ENCODE measurements at regions not wholly inside any gene's neighbourhood (a gene's known extent, or its start where the extent isn't known, plus 50 kb on each side); places are given as distances from the start of the nearest gene placed in this dataset.

DNA sequence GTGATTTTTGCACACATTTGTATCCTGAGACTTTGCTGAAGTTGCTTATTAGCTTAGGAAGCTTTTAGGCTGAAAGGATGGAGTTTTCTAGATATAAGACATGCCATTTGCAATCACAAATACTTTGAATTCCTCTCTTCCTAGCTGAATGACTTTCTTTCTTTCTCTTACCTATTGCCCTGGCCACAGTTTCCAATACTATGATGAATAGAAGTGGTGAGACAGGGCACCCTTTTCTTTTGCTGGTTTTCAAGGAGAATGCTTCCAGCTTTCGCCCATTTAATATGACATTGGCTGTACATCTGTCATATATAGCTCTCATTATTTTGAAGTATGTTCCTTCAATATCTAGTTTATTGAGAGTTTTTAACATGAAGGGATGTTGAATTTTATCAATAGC, 409.6 kb upstream of the EPHA7 start:
- TF ChIP-seq ZC3H10 (CRISPR knock-in tag; IDR thresholded peaks at IDR 0.05) (no peak), SNAI2 (CRISPR knock-in tag; IDR thresholded peaks at IDR 0.05) (no peak), BACH2 (CRISPR knock-in tag; IDR thresholded peaks at IDR 0.05; ENCODE audit: borderline replicate concordance) (no peak), PPARA (CRISPR knock-in tag; IDR thresholded peaks at IDR 0.05; ENCODE audit: borderline replicate concordance) (no peak), TCF4 (CRISPR knock-in tag; IDR thresholded peaks at IDR 0.05; ENCODE audit: borderline replicate concordance) (no peak), ZNF8 (CRISPR knock-in tag; IDR thresholded peaks at IDR 0.05) (no peak), ZFP3 (CRISPR knock-in tag; IDR thresholded peaks at IDR 0.05) (no peak), ISL1 (CRISPR knock-in tag; IDR thresholded peaks at IDR 0.05) (no peak), TOX (CRISPR knock-in tag; IDR thresholded peaks at IDR 0.05; ENCODE audit: borderline replicate concordance) (no peak), ARNTL (CRISPR knock-in tag; IDR thresholded peaks at IDR 0.05; ENCODE audit: borderline replicate concordance, low read depth) (no peak), ESRRG (CRISPR knock-in tag; IDR thresholded peaks at IDR 0.05) (no peak), CSDC2 (CRISPR knock-in tag; IDR thresholded peaks at IDR 0.05) (no peak), GLIS3 (CRISPR knock-in tag; IDR thresholded peaks at IDR 0.05) (no peak), ZNF70 (CRISPR knock-in tag; IDR thresholded peaks at IDR 0.05) (no peak), RARB (CRISPR knock-in tag; IDR thresholded peaks at IDR 0.05) (no peak)
- TF ChIP-seq, protein P1, sequence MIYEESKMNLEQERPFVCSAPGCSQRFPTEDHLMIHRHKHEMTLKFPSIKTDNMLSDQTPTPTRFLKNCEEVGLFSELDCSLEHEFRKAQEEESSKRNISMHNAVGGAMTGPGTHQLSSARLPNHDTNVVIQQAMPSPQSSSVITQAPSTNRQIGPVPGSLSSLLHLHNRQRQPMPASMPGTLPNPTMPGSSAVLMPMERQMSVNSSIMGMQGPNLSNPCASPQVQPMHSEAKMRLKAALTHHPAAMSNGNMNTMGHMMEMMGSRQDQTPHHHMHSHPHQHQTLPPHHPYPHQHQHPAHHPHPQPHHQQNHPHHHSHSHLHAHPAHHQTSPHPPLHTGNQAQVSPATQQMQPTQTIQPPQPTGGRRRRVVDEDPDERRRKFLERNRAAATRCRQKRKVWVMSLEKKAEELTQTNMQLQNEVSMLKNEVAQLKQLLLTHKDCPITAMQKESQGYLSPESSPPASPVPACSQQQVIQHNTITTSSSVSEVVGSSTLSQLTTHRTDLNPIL (CRISPR knock-in tag; IDR thresholded peaks at IDR 0.05; ENCODE audit: low read depth): no peak
- TF ChIP-seq, protein P2, sequence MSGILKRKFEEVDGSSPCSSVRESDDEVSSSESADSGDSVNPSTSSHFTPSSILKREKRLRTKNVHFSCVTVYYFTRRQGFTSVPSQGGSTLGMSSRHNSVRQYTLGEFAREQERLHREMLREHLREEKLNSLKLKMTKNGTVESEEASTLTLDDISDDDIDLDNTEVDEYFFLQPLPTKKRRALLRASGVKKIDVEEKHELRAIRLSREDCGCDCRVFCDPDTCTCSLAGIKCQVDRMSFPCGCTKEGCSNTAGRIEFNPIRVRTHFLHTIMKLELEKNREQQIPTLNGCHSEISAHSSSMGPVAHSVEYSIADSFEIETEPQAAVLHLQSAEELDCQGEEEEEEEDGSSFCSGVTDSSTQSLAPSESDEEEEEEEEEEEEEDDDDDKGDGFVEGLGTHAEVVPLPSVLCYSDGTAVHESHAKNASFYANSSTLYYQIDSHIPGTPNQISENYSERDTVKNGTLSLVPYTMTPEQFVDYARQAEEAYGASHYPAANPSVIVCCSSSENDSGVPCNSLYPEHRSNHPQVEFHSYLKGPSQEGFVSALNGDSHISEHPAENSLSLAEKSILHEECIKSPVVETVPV (CRISPR knock-in tag; IDR thresholded peaks at IDR 0.05): no peak
- TF ChIP-seq, protein P3, sequence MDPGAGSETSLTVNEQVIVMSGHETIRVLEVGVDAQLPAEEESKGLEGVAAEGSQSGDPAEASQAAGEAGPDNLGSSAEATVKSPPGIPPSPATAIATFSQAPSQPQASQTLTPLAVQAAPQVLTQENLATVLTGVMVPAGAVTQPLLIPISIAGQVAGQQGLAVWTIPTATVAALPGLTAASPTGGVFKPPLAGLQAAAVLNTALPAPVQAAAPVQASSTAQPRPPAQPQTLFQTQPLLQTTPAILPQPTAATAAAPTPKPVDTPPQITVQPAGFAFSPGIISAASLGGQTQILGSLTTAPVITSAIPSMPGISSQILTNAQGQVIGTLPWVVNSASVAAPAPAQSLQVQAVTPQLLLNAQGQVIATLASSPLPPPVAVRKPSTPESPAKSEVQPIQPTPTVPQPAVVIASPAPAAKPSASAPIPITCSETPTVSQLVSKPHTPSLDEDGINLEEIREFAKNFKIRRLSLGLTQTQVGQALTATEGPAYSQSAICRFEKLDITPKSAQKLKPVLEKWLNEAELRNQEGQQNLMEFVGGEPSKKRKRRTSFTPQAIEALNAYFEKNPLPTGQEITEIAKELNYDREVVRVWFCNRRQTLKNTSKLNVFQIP (CRISPR knock-in tag; IDR thresholded peaks at IDR 0.05; ENCODE audit: borderline replicate concordance, low read depth): no peak
- no peak for ATAC-seq

DNA sequence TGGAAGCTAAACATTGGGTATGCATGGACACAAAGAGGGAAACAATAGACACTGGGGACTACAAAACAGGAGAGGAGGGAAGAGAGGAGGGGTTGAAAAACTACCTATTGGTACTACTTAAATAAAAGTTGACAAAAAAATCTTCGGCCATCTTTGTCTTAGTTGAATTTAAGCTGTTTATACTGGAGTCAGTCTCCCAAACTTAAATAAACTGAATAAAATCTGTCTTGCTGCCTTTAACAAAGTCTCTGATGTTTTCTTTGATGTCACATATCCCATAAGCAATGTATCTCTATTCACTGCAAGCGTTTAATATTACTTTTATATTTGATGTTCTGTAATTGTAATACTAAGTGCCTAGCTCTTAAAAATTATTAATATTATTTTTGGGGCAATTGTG, 409.2 kb upstream of the EPHA7 start:
- no peak for ATAC-seq
- TF ChIP-seq TCF4 (CRISPR knock-in tag; IDR thresholded peaks at IDR 0.05; ENCODE audit: borderline replicate concordance) (no peak), ARNTL (CRISPR knock-in tag; IDR thresholded peaks at IDR 0.05; ENCODE audit: borderline replicate concordance, low read depth) (no peak), ISL1 (CRISPR knock-in tag; IDR thresholded peaks at IDR 0.05) (no peak), OSR1 (CRISPR knock-in tag; IDR thresholded peaks at IDR 0.05) (no peak), BACH2 (CRISPR knock-in tag; IDR thresholded peaks at IDR 0.05; ENCODE audit: borderline replicate concordance) (no peak), TOX (CRISPR knock-in tag; IDR thresholded peaks at IDR 0.05; ENCODE audit: borderline replicate concordance) (no peak), ZFP30 (CRISPR knock-in tag; IDR thresholded peaks at IDR 0.05) (no peak), ZFP3 (CRISPR knock-in tag; IDR thresholded peaks at IDR 0.05) (no peak), ZNF8 (CRISPR knock-in tag; IDR thresholded peaks at IDR 0.05) (no peak), ZNF70 (CRISPR knock-in tag; IDR thresholded peaks at IDR 0.05) (no peak), GLIS3 (CRISPR knock-in tag; IDR thresholded peaks at IDR 0.05) (no peak), ZNF565 (CRISPR knock-in tag; conservative IDR thresholded peaks at IDR 0.05; ENCODE audit: low read depth) (no peak)
- TF ChIP-seq, protein P3 (CRISPR knock-in tag; IDR thresholded peaks at IDR 0.05; ENCODE audit: borderline replicate concordance, low read depth): no peak
- TF ChIP-seq, protein P2 (CRISPR knock-in tag; IDR thresholded peaks at IDR 0.05): no peak
- TF ChIP-seq, protein P1 (CRISPR knock-in tag; IDR thresholded peaks at IDR 0.05; ENCODE audit: low read depth): no peak

DNA sequence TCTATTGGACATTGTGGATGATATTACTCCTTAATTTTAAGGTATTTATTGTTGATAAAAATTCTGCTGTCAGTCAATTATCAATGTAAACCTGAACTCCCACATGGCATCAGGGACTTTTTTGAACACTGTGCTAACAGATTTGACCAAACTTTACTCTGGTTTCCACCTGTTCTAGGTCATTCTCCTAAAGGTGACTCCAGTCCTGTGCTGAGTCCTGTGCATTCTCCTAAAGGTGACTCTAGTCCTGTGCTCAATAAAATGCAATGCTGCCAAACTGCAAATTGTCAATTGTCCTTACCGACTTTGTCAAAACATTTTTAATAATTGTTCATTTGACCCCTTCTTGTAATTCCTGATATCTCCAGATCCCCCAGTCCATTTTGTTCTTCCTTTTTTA, 408.4 kb upstream of the EPHA7 start:
- TF ChIP-seq ZFP30 (CRISPR knock-in tag; IDR thresholded peaks at IDR 0.05) (no peak), ARNTL (CRISPR knock-in tag; IDR thresholded peaks at IDR 0.05; ENCODE audit: borderline replicate concordance, low read depth) (no peak), OSR1 (CRISPR knock-in tag; IDR thresholded peaks at IDR 0.05) (no peak), TOX (CRISPR knock-in tag; IDR thresholded peaks at IDR 0.05; ENCODE audit: borderline replicate concordance) (no peak), SNAI2 (CRISPR knock-in tag; IDR thresholded peaks at IDR 0.05) (no peak), ZC3H10 (CRISPR knock-in tag; IDR thresholded peaks at IDR 0.05) (no peak), TCF4 (CRISPR knock-in tag; IDR thresholded peaks at IDR 0.05; ENCODE audit: borderline replicate concordance) (no peak), ZFP3 (CRISPR knock-in tag; IDR thresholded peaks at IDR 0.05) (no peak), ZNF8 (CRISPR knock-in tag; IDR thresholded peaks at IDR 0.05) (no peak)
- TF ChIP-seq, protein P1 (CRISPR knock-in tag; IDR thresholded peaks at IDR 0.05; ENCODE audit: low read depth): no peak
- TF ChIP-seq, protein P2 (CRISPR knock-in tag; IDR thresholded peaks at IDR 0.05): no peak

More for the DNA sequence above, 408.4 kb upstream of the EPHA7 start:
- no peak for ATAC-seq

All from SK-N-SH treated with all-trans-retinoic acid at 6 μM for 48 hours (cell line).